GM19467 (cell line): ENCODE measurements at regions not wholly inside any gene's neighbourhood (a gene's known extent, or its start where the extent isn't known, plus 50 kb on each side); places are given as distances from the start of the nearest gene placed in this dataset.

Source experiments
- ATAC-seq: cut with Tn5 transposase; IDR thresholded peaks from one replicate; pipeline ENCODE4 v1.9.1; 2021; ENCODE audit warnings: mild to moderate bottlenecking, moderate library complexity; ENCODE audit not compliant: unreplicated experiment

DNA sequence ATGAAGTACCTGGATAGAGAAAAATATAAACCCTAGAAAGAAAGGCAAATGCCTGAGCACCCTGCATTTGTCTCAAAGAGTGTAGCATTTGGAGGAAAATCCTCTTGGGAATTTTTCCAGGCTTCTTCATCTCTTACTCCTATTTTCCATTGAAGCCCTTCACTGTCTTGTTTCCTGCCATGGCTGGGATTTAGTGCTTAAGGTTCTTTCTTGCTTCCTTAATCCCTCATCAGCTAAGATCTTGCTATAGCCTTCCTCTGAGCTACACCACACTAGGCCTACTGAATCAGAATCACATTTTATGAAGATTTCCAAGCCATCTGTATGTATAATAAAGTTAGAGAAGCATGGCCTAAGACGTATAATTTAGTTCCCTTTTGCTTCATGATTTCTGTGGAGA is 97.5 kb upstream of the PHYHIPL start:
- ATAC-seq = no peak

DNA sequence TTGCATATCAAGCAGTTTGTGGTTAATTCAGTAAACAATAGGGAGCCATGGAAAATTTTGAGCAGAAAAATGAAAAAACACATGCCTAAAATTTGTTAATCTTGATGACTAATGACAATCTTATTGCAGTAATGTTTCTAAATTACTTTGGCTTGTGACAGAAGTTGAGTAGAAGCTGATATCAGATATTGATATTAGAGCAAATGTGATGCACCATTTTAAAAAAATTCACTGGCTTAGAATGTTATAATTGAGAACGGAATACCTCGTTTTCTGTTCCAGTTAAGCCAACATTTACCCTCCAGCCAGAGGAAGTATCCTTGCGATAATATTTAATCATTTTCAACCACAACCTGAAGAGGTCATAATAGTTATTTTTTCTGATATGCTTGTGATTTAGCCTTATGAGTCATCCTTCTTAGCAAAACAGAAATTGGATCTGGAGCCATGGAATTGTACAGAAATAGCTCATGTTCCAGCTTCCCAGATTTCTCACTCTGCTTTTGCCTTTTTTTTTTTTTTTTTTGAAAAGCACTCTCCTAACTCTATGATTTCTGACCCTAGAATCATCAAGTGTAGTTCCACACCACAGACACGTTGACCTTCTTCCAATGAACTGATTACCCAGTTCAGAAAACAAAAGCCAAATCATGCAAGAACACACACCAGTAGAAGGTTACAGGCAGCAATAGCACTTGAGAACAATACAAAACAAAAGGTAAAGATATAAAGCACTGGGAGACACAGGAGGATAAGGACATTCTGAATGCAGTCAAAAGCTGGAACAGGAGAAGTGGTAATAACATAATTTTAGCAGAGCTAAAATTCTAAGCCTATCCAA is 96.8 kb upstream of the PHYHIPL start:
- ATAC-seq = no peak

DNA sequence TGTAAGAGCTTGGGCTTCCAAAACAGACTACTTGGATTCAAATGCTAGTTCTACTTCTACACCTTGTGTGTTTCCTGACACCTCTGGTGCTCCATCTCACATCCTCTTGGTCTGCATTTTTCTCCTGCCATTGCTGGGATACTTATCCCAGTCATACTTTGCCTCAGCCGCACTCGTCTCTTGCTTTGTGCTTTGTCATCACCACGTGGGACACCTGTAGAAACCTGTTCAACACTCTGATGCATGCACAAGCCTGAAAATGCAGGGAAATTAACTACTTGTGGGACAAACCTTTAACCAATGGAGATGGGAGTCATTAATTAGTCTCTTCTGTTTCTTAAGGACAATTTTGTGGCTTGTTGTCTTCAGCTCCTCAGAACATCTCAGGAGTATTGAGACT is 94.2 kb upstream of the PHYHIPL start:
- ATAC-seq = no peak

DNA sequence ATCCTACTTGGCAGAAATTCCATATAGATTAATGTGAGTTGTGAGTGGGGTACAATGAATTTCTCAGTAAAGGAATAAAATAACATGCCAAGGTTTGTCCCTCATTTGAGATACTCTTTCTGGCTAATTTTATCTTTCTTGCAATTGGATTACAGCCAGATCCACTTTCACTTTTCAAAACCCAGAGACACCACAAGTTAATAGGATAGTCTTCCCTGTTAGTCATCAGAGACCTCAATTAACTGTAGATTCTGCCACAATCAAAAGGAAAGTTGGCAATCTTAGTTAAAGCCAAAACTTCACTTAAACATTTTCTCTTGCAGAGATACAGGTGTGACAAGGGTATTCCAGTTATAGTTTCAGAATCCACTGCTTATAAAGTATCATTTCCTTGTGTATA is 91.4 kb upstream of the PHYHIPL start:
- ATAC-seq = no peak

DNA sequence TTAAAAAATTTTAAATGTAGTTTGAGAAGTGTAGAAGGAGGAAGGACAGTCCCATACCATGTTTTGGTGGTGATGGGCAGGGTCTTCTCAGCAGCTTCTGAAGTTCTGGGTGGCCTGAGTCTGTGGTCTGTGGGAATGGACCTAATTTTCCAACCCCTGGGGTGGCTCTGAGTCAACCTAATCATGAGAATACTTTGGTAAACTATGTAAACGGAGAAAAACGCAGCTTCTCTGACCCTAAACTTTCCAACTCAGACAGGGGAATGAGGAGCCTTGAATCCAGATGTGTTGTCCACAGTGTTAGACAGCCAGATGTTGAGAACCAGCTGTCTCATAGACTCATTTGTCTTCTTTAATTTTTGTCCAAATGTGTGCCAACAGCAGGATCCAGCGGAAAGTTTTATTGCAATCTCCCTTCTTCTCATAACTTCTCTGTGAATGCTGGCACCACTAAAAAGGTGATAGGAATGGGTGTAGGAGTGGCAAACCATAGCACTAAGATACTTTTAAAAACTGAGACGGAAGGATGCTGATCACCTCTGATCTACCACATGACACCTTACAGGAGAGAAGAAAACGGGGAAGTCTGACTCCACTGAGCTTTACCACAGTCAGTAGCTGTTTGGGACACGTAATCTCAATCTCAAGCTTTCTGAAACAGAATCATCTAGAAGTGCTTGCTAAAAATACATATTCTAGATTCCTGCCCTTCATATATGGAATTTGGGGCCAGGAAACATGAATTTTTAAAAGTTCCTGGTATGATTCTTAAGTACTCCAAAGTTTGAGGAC is 90.5 kb upstream of the PHYHIPL start:
- no peak for ATAC-seq

DNA sequence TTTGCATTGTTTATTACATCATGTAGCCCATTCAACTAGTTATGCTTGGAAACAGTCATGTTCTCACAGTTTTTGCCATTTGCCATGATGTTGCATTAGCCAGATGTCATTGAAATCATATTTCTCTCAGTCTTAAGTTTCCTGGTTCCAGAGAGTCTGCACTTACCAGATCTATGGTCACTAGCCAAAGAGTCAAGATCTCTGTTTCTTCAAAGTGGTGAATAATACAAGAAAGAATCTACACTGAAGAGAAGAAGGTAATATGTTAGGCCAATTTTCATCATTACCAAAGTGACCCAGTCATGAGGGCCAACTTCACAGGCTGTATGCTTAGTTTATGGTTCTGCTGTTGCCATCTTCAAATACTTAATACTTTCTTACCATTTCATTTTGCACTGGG is 89.0 kb upstream of the PHYHIPL start:
- no peak for ATAC-seq

DNA sequence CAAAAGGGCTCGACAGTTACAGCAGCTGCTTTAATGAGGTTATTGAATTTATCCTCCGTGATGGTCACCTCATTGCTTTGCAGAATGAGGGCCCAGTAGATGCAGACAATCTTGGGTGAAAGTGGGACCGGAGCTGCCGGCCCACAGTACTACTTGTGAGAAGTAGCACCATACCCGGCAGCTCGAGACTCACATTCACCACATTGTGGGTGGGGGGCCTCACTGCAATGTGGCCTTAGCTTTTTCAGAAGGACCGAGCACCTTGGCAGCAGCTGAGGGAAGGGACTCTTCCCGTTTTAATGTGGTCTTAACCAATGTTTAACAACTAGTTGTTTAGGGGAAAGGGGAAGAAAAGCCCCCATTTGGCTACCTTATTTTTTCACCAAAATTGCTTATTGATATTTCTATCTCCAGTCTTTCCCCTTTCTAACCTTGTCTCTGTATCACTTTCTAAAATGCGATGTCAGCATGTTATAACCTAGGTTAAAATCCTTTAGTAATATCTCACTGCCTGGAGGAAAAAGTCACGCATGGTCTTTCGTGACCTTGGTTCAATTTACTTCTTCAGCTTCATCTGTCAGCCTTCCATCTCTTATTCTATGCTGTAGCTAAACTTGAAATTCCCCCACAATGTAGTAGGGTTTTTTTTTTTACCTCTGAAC is 87.4 kb upstream of the PHYHIPL start:
- no peak for ATAC-seq

DNA sequence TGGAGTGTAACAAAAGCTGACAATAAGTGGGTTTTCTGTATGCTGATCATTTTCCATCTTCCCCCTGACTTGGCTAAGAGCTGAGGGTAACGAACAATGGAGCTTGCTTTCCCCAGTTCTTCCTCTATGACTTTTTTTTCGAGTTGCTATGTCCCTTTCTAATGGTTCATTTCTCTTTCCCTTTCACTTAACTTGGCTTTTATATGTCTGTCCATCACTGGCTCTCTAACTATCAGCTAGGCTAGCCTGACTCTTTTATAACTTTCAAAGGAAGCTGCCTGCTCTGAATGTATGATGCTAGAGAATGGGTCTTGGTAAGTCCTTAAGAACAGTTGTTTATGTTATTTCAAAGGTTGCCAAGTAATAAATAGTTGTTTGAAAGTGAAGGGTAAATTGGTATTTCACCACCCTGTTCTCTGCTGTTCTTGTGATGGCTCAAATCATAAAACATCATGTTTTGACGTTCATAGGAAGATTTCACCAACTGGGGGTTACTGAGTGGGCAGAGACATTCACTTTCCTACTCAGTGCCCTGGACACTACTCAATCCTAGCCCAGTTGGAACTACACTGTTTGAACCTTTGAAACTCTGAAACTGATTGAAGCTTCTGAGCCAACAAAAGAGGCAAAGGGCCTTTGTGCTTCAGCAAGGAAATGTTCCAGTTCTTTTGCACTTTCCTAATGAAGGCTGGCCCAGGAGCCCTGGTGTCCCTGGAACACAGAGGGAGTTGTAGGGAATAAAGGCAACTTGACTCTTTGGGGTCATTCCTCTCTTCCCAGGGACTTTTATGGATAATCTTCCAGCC is 85.4 kb upstream of the PHYHIPL start:
- no peak for ATAC-seq

DNA sequence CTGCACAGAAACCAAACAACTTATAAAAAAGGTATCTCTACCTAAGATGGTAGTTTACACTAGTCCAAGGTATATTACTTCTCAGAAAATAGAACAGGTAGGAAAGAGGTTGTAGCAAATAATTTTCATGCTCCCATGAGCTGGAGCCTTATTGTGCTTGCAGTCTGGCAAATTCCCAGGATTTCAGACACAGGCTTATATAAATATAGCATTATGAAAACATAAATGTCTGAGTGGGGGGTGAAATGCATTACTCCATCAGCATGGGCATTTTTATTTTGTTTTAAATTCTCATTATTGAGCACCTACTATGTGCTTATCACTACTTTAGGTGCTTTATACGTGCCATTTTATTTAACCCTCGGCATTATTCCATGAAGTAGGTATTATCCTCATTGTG is 83.0 kb upstream of the PHYHIPL start:
- no peak for ATAC-seq

DNA sequence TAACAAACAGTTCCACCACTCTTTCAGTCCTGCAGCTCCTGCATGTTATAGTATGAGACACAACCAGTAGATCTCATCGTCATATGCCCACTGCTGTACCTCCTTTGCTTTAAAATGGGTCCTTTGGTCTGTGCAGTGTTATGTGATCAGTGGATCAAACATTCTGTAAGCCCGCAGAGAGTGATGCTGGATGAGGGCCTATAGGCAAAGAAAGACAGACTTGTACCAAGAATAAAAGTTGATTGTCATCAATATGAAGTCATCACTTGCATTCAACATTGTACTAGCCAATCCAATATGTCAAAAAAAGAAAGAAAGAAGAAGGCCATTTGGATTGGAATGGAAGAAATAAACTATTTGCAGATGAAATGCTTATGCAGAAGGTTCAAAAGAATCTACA is 79.8 kb upstream of the PHYHIPL start:
- no peak for ATAC-seq

DNA sequence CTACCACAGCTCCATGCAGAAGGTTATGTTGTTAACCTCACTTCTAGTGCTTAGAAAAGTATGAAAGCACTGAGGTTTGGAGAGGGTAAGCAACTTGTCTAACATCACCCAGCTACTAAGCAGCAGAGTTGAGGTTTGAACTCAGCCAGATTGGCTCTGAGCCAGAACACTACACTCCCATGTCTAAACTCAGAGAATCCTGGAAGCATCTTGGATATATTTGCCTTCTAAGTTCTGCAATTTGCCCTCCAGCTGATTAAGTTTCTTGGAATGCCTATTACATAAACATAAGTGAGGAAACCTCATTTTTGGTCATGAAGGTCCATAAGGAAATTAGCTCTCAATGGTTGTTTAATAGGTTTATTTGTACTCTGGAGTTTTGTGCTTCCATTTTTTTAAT is 78.1 kb upstream of the PHYHIPL start:
- no peak for ATAC-seq

DNA sequence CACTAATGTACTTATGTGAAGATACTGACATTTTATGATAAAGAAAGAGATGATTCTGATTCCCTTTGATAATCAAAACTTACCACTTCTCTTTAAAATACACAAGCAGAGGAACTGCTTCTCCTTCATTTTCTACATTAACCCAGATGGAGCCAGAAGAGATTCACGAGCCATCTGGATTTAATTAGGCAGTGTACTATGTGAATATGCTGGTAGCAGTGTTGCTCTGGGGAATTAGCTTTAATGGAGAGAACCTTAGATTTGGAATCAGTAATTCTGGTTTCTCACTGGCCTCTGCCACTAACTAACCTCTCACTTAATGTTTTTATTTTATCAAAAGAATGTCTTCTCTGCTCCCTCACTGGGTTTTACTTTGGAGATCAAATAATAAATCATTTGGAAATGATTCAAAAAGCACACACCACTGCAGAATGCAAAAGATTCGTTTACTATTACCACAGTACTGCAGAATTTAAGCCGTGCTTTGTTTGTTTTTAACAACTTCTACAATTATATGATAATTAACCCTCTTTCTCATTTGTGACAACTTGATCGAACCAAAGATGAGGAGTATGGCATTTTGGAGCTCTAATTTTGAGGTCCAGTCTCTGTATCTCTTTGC is 77.5 kb upstream of the PHYHIPL start:
- ATAC-seq = no peak

DNA sequence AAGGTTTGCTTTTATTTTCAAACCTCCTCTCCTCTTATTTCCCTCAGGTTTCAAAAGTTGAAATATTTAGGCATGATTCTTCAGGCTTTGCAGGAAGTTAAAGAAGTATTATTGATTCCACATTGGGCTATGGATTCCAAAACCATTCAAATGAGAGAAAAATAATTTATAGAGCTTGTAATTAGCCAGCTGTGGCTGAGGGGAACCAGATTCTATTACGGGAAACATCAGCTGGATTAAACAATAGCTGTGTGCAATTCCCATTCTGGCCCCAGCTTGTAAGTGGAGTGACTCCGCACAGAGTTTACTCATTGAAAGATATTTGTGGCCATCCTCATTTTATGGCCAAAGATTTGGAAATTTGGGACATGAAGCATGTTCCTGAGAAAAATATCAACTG is 77.0 kb upstream of the PHYHIPL start:
- ATAC-seq = no peak

DNA sequence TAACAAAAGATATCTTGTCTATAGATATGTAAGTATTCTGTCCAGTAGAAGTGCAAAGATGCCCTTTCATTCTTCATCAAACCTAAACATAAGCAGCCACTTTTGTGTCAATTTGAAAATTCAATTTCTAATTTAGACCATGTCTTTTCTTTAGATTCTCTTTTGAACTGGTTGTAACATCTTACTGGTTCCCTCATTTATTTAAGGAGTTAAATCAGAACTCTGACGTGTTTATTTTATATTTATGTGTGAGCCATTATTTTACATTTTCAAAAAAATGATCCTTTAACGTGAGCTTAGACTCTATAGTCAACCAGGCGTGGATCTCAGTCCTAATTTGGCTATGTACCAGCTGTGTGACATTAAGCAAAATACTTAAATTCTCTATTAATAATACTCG is 74.0 kb upstream of the PHYHIPL start:
- ATAC-seq = no peak

DNA sequence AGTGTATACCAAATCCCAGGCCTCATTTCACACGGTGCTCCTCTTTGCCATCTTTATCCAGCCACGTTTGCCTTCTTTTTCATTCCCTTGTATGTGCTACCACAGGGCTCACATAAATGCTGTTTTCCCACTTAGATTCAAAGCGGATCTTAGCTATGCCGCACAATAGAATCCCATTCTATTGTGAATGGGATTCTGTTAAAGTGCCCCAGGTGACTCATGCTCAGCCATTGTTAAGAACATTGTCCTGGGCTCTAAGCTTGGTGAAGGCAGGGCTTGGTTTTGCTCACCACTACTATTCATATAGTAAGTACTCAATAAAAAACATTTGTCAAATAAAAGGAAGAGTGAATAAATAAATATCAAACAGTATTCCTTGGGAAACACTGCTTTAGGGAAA is 72.3 kb upstream of the PHYHIPL start:
- no peak for ATAC-seq

DNA sequence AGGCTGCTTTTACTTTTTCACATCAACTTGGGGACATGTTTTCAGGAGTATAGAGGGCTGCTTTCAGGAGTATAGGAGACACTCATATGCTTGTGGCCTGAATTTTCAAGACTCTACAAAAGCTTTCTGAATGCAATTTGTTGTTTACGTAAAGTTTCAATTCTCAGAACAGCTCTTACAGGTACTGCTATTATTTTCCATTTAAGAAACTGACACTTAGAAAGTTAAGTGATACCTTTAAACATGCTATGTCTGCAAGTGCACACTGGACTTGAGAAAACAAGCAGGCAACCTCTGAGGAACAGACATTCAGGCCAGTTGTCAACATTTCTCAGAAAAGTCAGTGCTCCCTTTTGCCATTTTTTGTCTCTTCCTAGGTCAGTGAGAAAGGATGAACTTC is 70.0 kb upstream of the PHYHIPL start:
- no peak for ATAC-seq

DNA sequence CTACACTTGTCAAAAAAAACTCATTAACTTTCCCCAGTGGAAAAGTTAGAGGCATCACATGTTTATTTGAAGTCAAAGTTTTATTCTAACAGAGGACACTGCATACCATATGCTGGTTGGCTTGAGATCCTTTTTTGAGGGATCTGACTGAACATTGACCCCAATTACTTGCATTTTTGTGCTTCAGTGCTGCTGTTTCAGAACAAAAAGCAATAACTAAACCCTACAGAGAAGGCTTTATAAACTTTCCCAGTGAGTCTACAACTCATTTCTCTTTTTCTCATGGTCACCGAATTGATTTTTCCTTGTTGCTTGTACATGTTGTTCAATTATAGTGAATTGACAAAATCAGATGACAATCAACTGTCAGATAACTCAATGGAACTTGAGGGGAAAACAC is 69.3 kb upstream of the PHYHIPL start:
- ATAC-seq = no peak

DNA sequence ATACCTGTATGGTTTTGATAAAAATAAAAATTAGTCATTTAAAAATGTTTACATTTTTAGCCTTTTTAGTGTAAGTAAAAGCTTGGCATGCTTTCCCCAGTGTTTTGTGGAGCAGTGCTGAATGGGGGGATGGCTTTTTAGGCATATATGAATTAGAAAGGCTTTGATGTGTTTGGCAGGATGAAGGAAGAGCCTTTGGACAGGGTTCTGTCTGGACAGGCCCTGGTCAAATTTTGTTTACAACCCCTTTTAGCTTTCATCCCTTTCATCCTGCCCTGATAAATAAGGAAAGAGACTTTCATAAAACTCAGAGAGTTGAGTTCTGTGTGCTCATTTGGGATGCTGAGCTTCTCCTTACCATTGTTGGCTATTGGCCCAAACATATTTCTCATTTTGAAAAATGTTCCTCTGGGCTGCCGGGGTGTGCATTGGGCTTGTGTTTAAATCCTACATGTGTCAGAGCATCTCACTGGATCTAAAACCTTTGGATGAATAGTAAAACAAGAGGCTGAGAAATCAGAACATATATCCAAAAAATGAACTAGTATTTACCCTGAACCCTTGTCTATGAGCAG is 68.1 kb upstream of the PHYHIPL start:
- no peak for ATAC-seq

DNA sequence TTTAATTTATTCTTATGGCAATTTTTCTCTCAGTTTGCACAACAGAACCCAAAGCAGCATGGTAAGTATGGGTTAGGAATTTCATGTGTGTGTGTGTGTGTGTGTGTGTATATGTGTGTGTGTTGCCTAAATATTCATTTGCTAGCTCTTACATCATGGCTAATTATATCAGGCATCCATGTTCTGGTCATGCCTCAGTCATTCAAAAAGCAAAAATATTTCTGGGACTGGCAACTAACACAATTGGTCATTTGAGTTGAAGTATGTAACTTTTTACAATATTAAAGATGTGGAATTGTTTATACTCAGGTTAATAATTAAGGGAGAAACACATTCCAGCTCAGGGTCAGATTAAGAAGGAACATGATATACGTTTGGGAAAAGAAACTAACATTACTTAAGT is 67.6 kb upstream of the PHYHIPL start:
- ATAC-seq = no peak

DNA sequence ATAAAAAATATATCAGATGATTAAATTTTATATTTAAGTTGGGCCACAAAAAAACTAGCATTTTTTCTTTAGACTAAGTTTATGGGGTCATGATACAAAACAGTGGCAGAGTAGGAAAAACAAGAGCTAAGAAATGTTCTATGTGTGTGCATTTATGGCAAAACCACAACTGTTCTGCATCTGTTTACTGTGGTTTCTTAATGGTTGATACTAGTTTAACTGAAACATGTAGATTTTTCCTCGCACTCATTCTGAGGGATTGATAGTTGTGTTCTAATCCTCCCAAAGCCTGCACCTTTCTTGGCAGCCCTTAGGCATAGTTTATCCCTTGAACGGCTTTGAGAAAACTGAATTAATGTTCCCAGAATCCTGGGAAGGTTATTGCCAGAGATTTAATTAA is 66.6 kb upstream of the PHYHIPL start:
- no peak for ATAC-seq
